ENCODE measurements at regions not wholly inside any gene's neighbourhood (a gene's known extent, or its start where the extent isn't known, plus 50 kb on each side); places are given as distances from the start of the nearest gene placed in this dataset.

GRCh38 chr5:159640921-159641320, 275.4 kb upstream of the ADRA1B start:
- TF ChIP-seq CTCF (IDR thresholded peaks at IDR 0.05) (no peak), POLR2A (IDR thresholded peaks at IDR 0.05) (no peak), POLR2AphosphoS5 (IDR thresholded peaks at IDR 0.05) (no peak)
